Stomach (tissue), 4 donors: ENCODE measurements at regions not wholly inside any gene's neighbourhood (a gene's known extent, or its start where the extent isn't known, plus 50 kb on each side); places are given as distances from the start of the nearest gene placed in this dataset.

Experiments used
- POLR2A ChIP-seq, 4 donors: fragments of 450-650 bp; IDR thresholded peaks; one replicate each; pipeline ENCODE4 v1.6.1; 2016; ENCODE audit warnings: antibody characterized with exemption in 4 of 4, control low read depth in 2 of 4, mild to moderate bottlenecking in 1 of 4, moderate library complexity in 1 of 4
- POLR2AphosphoS5 ChIP-seq, 3 donors: sonication (generic); formaldehyde crosslinking; IDR thresholded peaks; one replicate each; pipeline ENCODE4 v1.6.1; 2016; ENCODE audit warnings: antibody characterized with exemption in 3 of 3
- TF ChIP-seq, protein P1 (sequence below), 7 experiments: fragments of 450-650 bp in 4 of 7; fragments of 200-600 bp in 3 of 7; sonication (generic) in 3 of 7; IDR thresholded peaks; one replicate each; pipeline ENCODE4 v1.5.1; 2016 to 2019; ENCODE audit warnings: antibody characterized with exemption in 7 of 7, control low read depth in 2 of 7, mild to moderate bottlenecking in 1 of 7

- TF ChIP-seq POLR2AphosphoS5 (IDR thresholded peaks at IDR 0.05) (no peak), POLR2A (IDR thresholded peaks at IDR 0.05) (no peak)
- TF ChIP-seq, protein P1, sequence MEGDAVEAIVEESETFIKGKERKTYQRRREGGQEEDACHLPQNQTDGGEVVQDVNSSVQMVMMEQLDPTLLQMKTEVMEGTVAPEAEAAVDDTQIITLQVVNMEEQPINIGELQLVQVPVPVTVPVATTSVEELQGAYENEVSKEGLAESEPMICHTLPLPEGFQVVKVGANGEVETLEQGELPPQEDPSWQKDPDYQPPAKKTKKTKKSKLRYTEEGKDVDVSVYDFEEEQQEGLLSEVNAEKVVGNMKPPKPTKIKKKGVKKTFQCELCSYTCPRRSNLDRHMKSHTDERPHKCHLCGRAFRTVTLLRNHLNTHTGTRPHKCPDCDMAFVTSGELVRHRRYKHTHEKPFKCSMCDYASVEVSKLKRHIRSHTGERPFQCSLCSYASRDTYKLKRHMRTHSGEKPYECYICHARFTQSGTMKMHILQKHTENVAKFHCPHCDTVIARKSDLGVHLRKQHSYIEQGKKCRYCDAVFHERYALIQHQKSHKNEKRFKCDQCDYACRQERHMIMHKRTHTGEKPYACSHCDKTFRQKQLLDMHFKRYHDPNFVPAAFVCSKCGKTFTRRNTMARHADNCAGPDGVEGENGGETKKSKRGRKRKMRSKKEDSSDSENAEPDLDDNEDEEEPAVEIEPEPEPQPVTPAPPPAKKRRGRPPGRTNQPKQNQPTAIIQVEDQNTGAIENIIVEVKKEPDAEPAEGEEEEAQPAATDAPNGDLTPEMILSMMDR (IDR thresholded peaks at IDR 0.05), result no peak
Observed at GRCh38 chr10:10627414-10627813, 390.3 kb upstream of the CELF2 start.
